ENCODE measurements at regions not wholly inside any gene's neighbourhood (a gene's known extent, or its start where the extent isn't known, plus 50 kb on each side); places are given as distances from the start of the nearest gene placed in this dataset.

GRCh38 chr20:7250337-7250736 is 482.9 kb downstream of the BMP2 start:
- H3K9ac ChIP-seq (ENCODE audit: low read depth in 1 of 2, low read length in 2 of 2), result no peak overlapping the region
- no peak overlapping the region for H3K4me3 ChIP-seq (ENCODE audit: low read depth in 1 of 2, low read length in 2 of 2)
- H3K9me3 ChIP-seq (ENCODE audit: control insufficient read depth in 1 of 2, low read length in 2 of 2), result no peaks in the 10 kb centered on the region
- H3K27ac ChIP-seq (ENCODE audit: low read depth, low read length), result no peak overlapping the region
- H3K36me3 ChIP-seq (ENCODE audit: control insufficient read depth in 1 of 2, insufficient read depth in 2 of 2, low read length in 2 of 2), result no peaks in the 10 kb centered on the region
- H3K27me3 ChIP-seq (ENCODE audit: control insufficient read depth in 1 of 2, insufficient read depth in 2 of 2, low read length in 2 of 2), result no peaks in the 10 kb centered on the region
- H3K4me1 ChIP-seq (ENCODE audit: control insufficient read depth in 1 of 2, insufficient read depth in 2 of 2, low read length in 2 of 2), result no peaks in the 10 kb centered on the region

GRCh38 chr20:7257099-7257498 is 489.6 kb downstream of the BMP2 start:
- no peaks in the 10 kb centered on the region for H3K36me3 ChIP-seq (ENCODE audit: control insufficient read depth in 1 of 2, insufficient read depth in 2 of 2, low read length in 2 of 2)
- no peak overlapping the region for H3K27ac ChIP-seq (ENCODE audit: low read depth, low read length)
- H3K9me3 ChIP-seq (ENCODE audit: control insufficient read depth in 1 of 2, low read length in 2 of 2), result no peaks in the 10 kb centered on the region
- H3K4me3 ChIP-seq (ENCODE audit: low read depth in 1 of 2, low read length in 2 of 2), result no peak overlapping the region
- no peak overlapping the region for H3K9ac ChIP-seq (ENCODE audit: low read depth in 1 of 2, low read length in 2 of 2)
- no peaks in the 10 kb centered on the region for H3K4me1 ChIP-seq (ENCODE audit: control insufficient read depth in 1 of 2, insufficient read depth in 2 of 2, low read length in 2 of 2)
- H3K27me3 ChIP-seq (ENCODE audit: control insufficient read depth in 1 of 2, insufficient read depth in 2 of 2, low read length in 2 of 2), result no peaks in the 10 kb centered on the region

GRCh38 chr20:7257692-7258466 is 490.4 kb downstream of the BMP2 start:
- Histone ChIP-seq H3K27me3 (ENCODE audit: control insufficient read depth in 1 of 2, insufficient read depth in 2 of 2, low read length in 2 of 2) (no peaks in the 10 kb centered on the region), H3K4me1 (ENCODE audit: control insufficient read depth in 1 of 2, insufficient read depth in 2 of 2, low read length in 2 of 2) (no peaks in the 10 kb centered on the region), H3K9me3 (ENCODE audit: control insufficient read depth in 1 of 2, low read length in 2 of 2) (no peaks in the 10 kb centered on the region), H3K36me3 (ENCODE audit: control insufficient read depth in 1 of 2, insufficient read depth in 2 of 2, low read length in 2 of 2) (no peaks in the 10 kb centered on the region), H3K9ac (ENCODE audit: low read depth in 1 of 2, low read length in 2 of 2) (no peak overlapping the region), H3K27ac (ENCODE audit: low read depth, low read length) (no peak overlapping the region), H3K4me3 (ENCODE audit: low read depth in 1 of 2, low read length in 2 of 2) (no peak overlapping the region)

- Histone ChIP-seq H3K27me3 (ENCODE audit: control insufficient read depth in 1 of 2, insufficient read depth in 2 of 2, low read length in 2 of 2) (no peaks in the 10 kb centered on the region), H3K9me3 (ENCODE audit: control insufficient read depth in 1 of 2, low read length in 2 of 2) (no peaks in the 10 kb centered on the region), H3K9ac (ENCODE audit: low read depth in 1 of 2, low read length in 2 of 2) (no peak overlapping the region), H3K4me3 (ENCODE audit: low read depth in 1 of 2, low read length in 2 of 2) (no peak overlapping the region), H3K27ac (ENCODE audit: low read depth, low read length) (no peak overlapping the region), H3K4me1 (ENCODE audit: control insufficient read depth in 1 of 2, insufficient read depth in 2 of 2, low read length in 2 of 2) (no peaks in the 10 kb centered on the region), H3K36me3 (ENCODE audit: control insufficient read depth in 1 of 2, insufficient read depth in 2 of 2, low read length in 2 of 2) (no peaks in the 10 kb centered on the region)
Observed at GRCh38 chr20:7262803-7263202, 495.3 kb downstream of the BMP2 start.

GRCh38 chr20:7264137-7264536 is 496.7 kb downstream of the BMP2 start:
- Histone ChIP-seq H3K4me1 (ENCODE audit: control insufficient read depth in 1 of 2, insufficient read depth in 2 of 2, low read length in 2 of 2) (no peaks in the 10 kb centered on the region), H3K27ac (ENCODE audit: low read depth, low read length) (no peak overlapping the region), H3K4me3 (ENCODE audit: low read depth in 1 of 2, low read length in 2 of 2) (no peak overlapping the region), H3K9ac (ENCODE audit: low read depth in 1 of 2, low read length in 2 of 2) (no peak overlapping the region), H3K36me3 (ENCODE audit: control insufficient read depth in 1 of 2, insufficient read depth in 2 of 2, low read length in 2 of 2) (no peaks in the 10 kb centered on the region), H3K27me3 (ENCODE audit: control insufficient read depth in 1 of 2, insufficient read depth in 2 of 2, low read length in 2 of 2) (no peaks in the 10 kb centered on the region), H3K9me3 (ENCODE audit: control insufficient read depth in 1 of 2, low read length in 2 of 2) (no peaks in the 10 kb centered on the region)

GRCh38 chr20:7269452-7269851 is 502.0 kb downstream of the BMP2 start:
- H3K9ac ChIP-seq (ENCODE audit: low read depth in 1 of 2, low read length in 2 of 2), result no peak overlapping the region
- H3K4me3 ChIP-seq (ENCODE audit: low read depth in 1 of 2, low read length in 2 of 2), result no peak overlapping the region
- H3K9me3 ChIP-seq (ENCODE audit: control insufficient read depth in 1 of 2, low read length in 2 of 2), result no peaks in the 10 kb centered on the region
- H3K36me3 ChIP-seq (ENCODE audit: control insufficient read depth in 1 of 2, insufficient read depth in 2 of 2, low read length in 2 of 2), result no peaks in the 10 kb centered on the region
- no peaks in the 10 kb centered on the region for H3K4me1 ChIP-seq (ENCODE audit: control insufficient read depth in 1 of 2, insufficient read depth in 2 of 2, low read length in 2 of 2)
- no peaks in the 10 kb centered on the region for H3K27me3 ChIP-seq (ENCODE audit: control insufficient read depth in 1 of 2, insufficient read depth in 2 of 2, low read length in 2 of 2)
- no peak overlapping the region for H3K27ac ChIP-seq (ENCODE audit: low read depth, low read length)

GRCh38 chr20:7272512-7272911 is 505.0 kb downstream of the BMP2 start:
- H3K4me1 ChIP-seq (ENCODE audit: control insufficient read depth in 1 of 2, insufficient read depth in 2 of 2, low read length in 2 of 2), result no peaks in the 10 kb centered on the region
- H3K9me3 ChIP-seq (ENCODE audit: control insufficient read depth in 1 of 2, low read length in 2 of 2), result no peaks in the 10 kb centered on the region
- H3K9ac ChIP-seq (ENCODE audit: low read depth in 1 of 2, low read length in 2 of 2), result no peak overlapping the region
- no peaks in the 10 kb centered on the region for H3K27me3 ChIP-seq (ENCODE audit: control insufficient read depth in 1 of 2, insufficient read depth in 2 of 2, low read length in 2 of 2)
- no peak overlapping the region for H3K27ac ChIP-seq (ENCODE audit: low read depth, low read length)
- no peak overlapping the region for H3K4me3 ChIP-seq (ENCODE audit: low read depth in 1 of 2, low read length in 2 of 2)
- no peaks in the 10 kb centered on the region for H3K36me3 ChIP-seq (ENCODE audit: control insufficient read depth in 1 of 2, insufficient read depth in 2 of 2, low read length in 2 of 2)

- H3K4me1 ChIP-seq (ENCODE audit: control insufficient read depth in 1 of 2, insufficient read depth in 2 of 2, low read length in 2 of 2), result no peaks in the 10 kb centered on the region
- no peaks in the 10 kb centered on the region for H3K36me3 ChIP-seq (ENCODE audit: control insufficient read depth in 1 of 2, insufficient read depth in 2 of 2, low read length in 2 of 2)
- no peak overlapping the region for H3K27ac ChIP-seq (ENCODE audit: low read depth, low read length)
- no peaks in the 10 kb centered on the region for H3K9me3 ChIP-seq (ENCODE audit: control insufficient read depth in 1 of 2, low read length in 2 of 2)
- no peak overlapping the region for H3K4me3 ChIP-seq (ENCODE audit: low read depth in 1 of 2, low read length in 2 of 2)
- no peak overlapping the region for H3K9ac ChIP-seq (ENCODE audit: low read depth in 1 of 2, low read length in 2 of 2)
- no peaks in the 10 kb centered on the region for H3K27me3 ChIP-seq (ENCODE audit: control insufficient read depth in 1 of 2, insufficient read depth in 2 of 2, low read length in 2 of 2)
Observed at GRCh38 chr20:7274870-7275269, 507.4 kb downstream of the BMP2 start.

GRCh38 chr20:7275645-7276237 is 508.3 kb downstream of the BMP2 start:
- Histone ChIP-seq H3K4me1 (ENCODE audit: control insufficient read depth in 1 of 2, insufficient read depth in 2 of 2, low read length in 2 of 2) (no peaks in the 10 kb centered on the region), H3K36me3 (ENCODE audit: control insufficient read depth in 1 of 2, insufficient read depth in 2 of 2, low read length in 2 of 2) (no peaks in the 10 kb centered on the region), H3K27ac (ENCODE audit: low read depth, low read length) (no peak overlapping the region), H3K4me3 (ENCODE audit: low read depth in 1 of 2, low read length in 2 of 2) (no peak overlapping the region), H3K9me3 (ENCODE audit: control insufficient read depth in 1 of 2, low read length in 2 of 2) (no peaks in the 10 kb centered on the region), H3K27me3 (ENCODE audit: control insufficient read depth in 1 of 2, insufficient read depth in 2 of 2, low read length in 2 of 2) (no peaks in the 10 kb centered on the region), H3K9ac (ENCODE audit: low read depth in 1 of 2, low read length in 2 of 2) (no peak overlapping the region)

GRCh38 chr20:7285918-7286556 is 518.6 kb downstream of the BMP2 start:
- H3K4me3 ChIP-seq (ENCODE audit: low read depth in 1 of 2, low read length in 2 of 2), result no peak overlapping the region
- H3K27me3 ChIP-seq (ENCODE audit: control insufficient read depth in 1 of 2, insufficient read depth in 2 of 2, low read length in 2 of 2), result no peaks in the 10 kb centered on the region
- H3K27ac ChIP-seq (ENCODE audit: low read depth, low read length), result no peak overlapping the region
- H3K4me1 ChIP-seq (ENCODE audit: control insufficient read depth in 1 of 2, insufficient read depth in 2 of 2, low read length in 2 of 2), result no peaks in the 10 kb centered on the region
- no peaks in the 10 kb centered on the region for H3K9me3 ChIP-seq (ENCODE audit: control insufficient read depth in 1 of 2, low read length in 2 of 2)
- no peaks in the 10 kb centered on the region for H3K36me3 ChIP-seq (ENCODE audit: control insufficient read depth in 1 of 2, insufficient read depth in 2 of 2, low read length in 2 of 2)
- no peak overlapping the region for H3K9ac ChIP-seq (ENCODE audit: low read depth in 1 of 2, low read length in 2 of 2)

Measured in duodenal mucosa (tissue), 2 donors.